ENCODE measurements at regions not wholly inside any gene's neighbourhood (a gene's known extent, or its start where the extent isn't known, plus 50 kb on each side); places are given as distances from the start of the nearest gene placed in this dataset.

GRCh38 chr12:107322063-107322462 is 228.7 kb upstream of the CRY1 start:
- H3K9ac ChIP-seq (replicated peaks in 1 of 4; ENCODE audit: extremely low read depth in 1 of 4, low read depth in 3 of 4, low read length in 3 of 4): no peak overlapping the region
- DNase-seq (ENCODE audit: low read depth in 1 of 2, low spot score in 2 of 2) (no peak), FAIRE-seq (no peak)
- no peak overlapping the region for H2BK20ac ChIP-seq (ENCODE audit: low read length)
- no peaks in the 10 kb centered on the region for H3K36me3 ChIP-seq (ENCODE audit: control insufficient read depth in 2 of 4, insufficient read depth in 4 of 4, low read length in 3 of 4)
- H3K4me3 ChIP-seq (ENCODE audit: extremely low read depth in 1 of 4, insufficient read depth in 2 of 4, low read depth in 3 of 4, low read length in 4 of 4): 0 out of 8 replicates have a peak overlapping the region, but pooled peaks of 1 of the 4 experiments have one; percentile 69
- POLR2A ChIA-PET (ENCODE audit: partially characterized antibody): no interaction called here
- no peak overlapping the region for H4K8ac ChIP-seq (ENCODE audit: extremely low read depth, insufficient read depth, low read length)
- 84% methylated on average over 3 of the region's 3 CpGs; no CpG with 5 or more reads in 1 of the 2 experiments for WGBS, 2 experiments (ENCODE audit: extremely low coverage in 1 of 2, insufficient coverage in 1 of 2, insufficient read length in 1 of 2, insufficient replicate concordance in 2 of 2, low coverage in 1 of 2, low lambda C conversion rate in 2 of 2, missing lambda C conversion rate in 1 of 2)
- H2BK12ac ChIP-seq (ENCODE audit: low read depth, low read length): no peak overlapping the region
- H3K27ac ChIP-seq (ENCODE audit: low read depth, low read length): no peak overlapping the region
- no peak overlapping the region for H2AFZ ChIP-seq (ENCODE audit: low read length)
- CTCF ChIA-PET (ENCODE audit: partially characterized antibody): interaction anchor here (1.4 to 7.8 kb wide), 5 partner anchors 59 to 189 kb away, joined by 4 to 94 read pairs (median 5); no protein-coding TSS in a partner anchor
- no peak overlapping the region for H2BK5ac ChIP-seq (ENCODE audit: low read depth, low read length)
- no peak overlapping the region for H3K23ac ChIP-seq (ENCODE audit: insufficient read length)
- H3K4me1 ChIP-seq (replicated peaks in 1 of 4; ENCODE audit: control insufficient read depth in 3 of 4, insufficient read depth in 4 of 4, low read length in 3 of 4): peaks cover 0 to 12% (median 5%) of the 10 kb centered on the region in 4 experiments; a peak in 4 of 7 replicates
- H3K79me2 ChIP-seq (ENCODE audit: control insufficient read depth in 1 of 2, insufficient read depth in 2 of 2, low read length in 2 of 2): no peaks in the 10 kb centered on the region
- no peak overlapping the region for H4K91ac ChIP-seq (replicated peaks; ENCODE audit: insufficient read length, low read length)
- no peak overlapping the region for H2BK15ac ChIP-seq (ENCODE audit: low read length)
- no peak overlapping the region for H3K56ac ChIP-seq (replicated peaks; ENCODE audit: insufficient read length, low read depth, low read length)
- H3K18ac ChIP-seq (ENCODE audit: extremely low read depth, low read length): no peak overlapping the region
- peaks cover 7 to 37% (median 34%) of the 10 kb centered on the region in 4 experiments for H3K27me3 ChIP-seq (replicated peaks in 1 of 4; ENCODE audit: control insufficient read depth in 3 of 4, extremely low read depth in 1 of 4, insufficient read depth in 3 of 4, low read length in 3 of 4)
- H3K4me2 ChIP-seq (ENCODE audit: insufficient read depth in 1 of 2, low read depth in 2 of 2, low read length in 2 of 2): peak overlapping the region in 1 of 2 experiments; percentile 84; a peak in 2 of 4 replicates
- peaks cover 0 to 9% of the 10 kb centered on the region in 2 experiments for H4K20me1 ChIP-seq (replicated peaks in 1 of 2; ENCODE audit: control insufficient read depth in 1 of 2, insufficient read depth in 2 of 2, low read length in 2 of 2)
- no peak overlapping the region for H3K4ac ChIP-seq (replicated peaks; ENCODE audit: insufficient read length, low read depth, low read length)
- no peak overlapping the region for H2AK5ac ChIP-seq (ENCODE audit: low read depth, low read length)
- no peaks in the 10 kb centered on the region for H3K79me1 ChIP-seq (ENCODE audit: low read depth, low read length)
- H2BK120ac ChIP-seq (replicated peaks; ENCODE audit: low read depth, low read length): no peak overlapping the region
- H3K14ac ChIP-seq (ENCODE audit: insufficient read length): no peak overlapping the region
- no peak overlapping the region for H4K5ac ChIP-seq (ENCODE audit: insufficient read length, low read depth, low read length)
- peaks cover 32% of the 10 kb centered on the region for H3K23me2 ChIP-seq (ENCODE audit: low read depth, low read length)
- H3K9me3 ChIP-seq (ENCODE audit: insufficient read depth in 2 of 2, low read depth in 1 of 2, low read length in 1 of 2): no peaks in the 10 kb centered on the region
- no peak for TF ChIP-seq EGR1 (IDR thresholded peaks at IDR 0.05; ENCODE audit: borderline replicate concordance, low read depth, low read length)
- TF ChIP-seq RBBP5 (IDR thresholded peaks at IDR 0.05; ENCODE audit: borderline replicate concordance, low read depth, low read length): no peak
- no peak for TF ChIP-seq CHD1 (IDR thresholded peaks at IDR 0.05; ENCODE audit: low read depth, low read length)
- no peak for TF ChIP-seq ZNF274 (IDR thresholded peaks at IDR 0.05; ENCODE audit: borderline replicate concordance, extremely low read depth, low read length)
- TF ChIP-seq E2F6 (IDR thresholded peaks at IDR 0.05): no peak
- no peak for TF ChIP-seq POU5F1 (IDR thresholded peaks at IDR 0.05; ENCODE audit: low read depth, low read length)
- no peak for TF ChIP-seq TAF7 (optimal IDR thresholded peaks at IDR 0.05; ENCODE audit: borderline replicate concordance, low read depth, low read length)
- no peak for TF ChIP-seq BCL11A (IDR thresholded peaks at IDR 0.05; ENCODE audit: low read depth in 2 of 2, low read length in 2 of 2)
- no peak for TF ChIP-seq HDAC2 (IDR thresholded peaks at IDR 0.05; ENCODE audit: borderline replicate concordance in 1 of 2, low read depth in 2 of 2, low read length in 2 of 2)
- no peak for TF ChIP-seq CHD2 (IDR thresholded peaks at IDR 0.05; ENCODE audit: low read length)
- no peak for TF ChIP-seq RNF2 (IDR thresholded peaks at IDR 0.05; ENCODE audit: borderline replicate concordance, low read depth, low read length, missing control alignments, poor library complexity, severe bottlenecking)
- TF ChIP-seq CBX5 (IDR thresholded peaks at IDR 0.05; ENCODE audit: low read depth, low read length): no peak
- no peak for TF ChIP-seq SP4 (IDR thresholded peaks at IDR 0.05; ENCODE audit: low read length)
- TF ChIP-seq CEBPB (IDR thresholded peaks at IDR 0.05; ENCODE audit: low read depth, low read length): no peak

All from H1 (cell line).